ENCODE measurements at regions not wholly inside any gene's neighbourhood (a gene's known extent, or its start where the extent isn't known, plus 50 kb on each side); places are given as distances from the start of the nearest gene placed in this dataset.

GRCh38 chr15:26179906-26180305, 316.8 kb upstream of the ATP10A start:
- TF ChIP-seq CTCF (IDR thresholded peaks at IDR 0.05; ENCODE audit: borderline replicate concordance): peak; percentile 58
- intact Hi-C loops (cut with micrococcal nuclease): no loop called here
- DNase-seq: peak; percentile 20

GRCh38 chr15:26178640-26179220, 315.6 kb upstream of the ATP10A start:
- DNase-seq: no peak
- no peaks in the 10 kb centered on the region for H3K36me3 ChIP-seq
- no peaks in the 10 kb centered on the region for H3K9me3 ChIP-seq (replicated peaks)
- peaks cover 6% of the 10 kb centered on the region for H3K27me3 ChIP-seq (ENCODE audit: low read depth)
- H3K4me1 ChIP-seq: no peaks in the 10 kb centered on the region
- intact Hi-C loops (cut with micrococcal nuclease): no loop called here
- H3K27ac ChIP-seq (replicated peaks): no peak overlapping the region
- no peak overlapping the region for H3K4me3 ChIP-seq
- no peak for TF ChIP-seq CTCF (IDR thresholded peaks at IDR 0.05; ENCODE audit: borderline replicate concordance)

More at GRCh38 chr15:26179906-26180305, 316.8 kb upstream of the ATP10A start:
- Histone ChIP-seq H3K9me3 (replicated peaks) (no peaks in the 10 kb centered on the region), H3K36me3 (no peaks in the 10 kb centered on the region), H3K4me3 (no peak overlapping the region), H3K27me3 (ENCODE audit: low read depth) (peaks cover under 1% of the 10 kb centered on the region), H3K4me1 (no peaks in the 10 kb centered on the region), H3K27ac (replicated peaks) (no peak overlapping the region)

GRCh38 chr15:26177816-26178215, 314.7 kb upstream of the ATP10A start:
- intact Hi-C loops (cut with micrococcal nuclease): no loop called here

GRCh38 chr15:26176831-26177230, 313.7 kb upstream of the ATP10A start:
- DNase-seq: no peak
- H3K9me3 ChIP-seq (replicated peaks): no peaks in the 10 kb centered on the region
- H3K36me3 ChIP-seq: no peaks in the 10 kb centered on the region
- no peak overlapping the region for H3K4me3 ChIP-seq
- H3K4me1 ChIP-seq: no peaks in the 10 kb centered on the region
- intact Hi-C loops (cut with micrococcal nuclease): no loop called here
- no peak for TF ChIP-seq CTCF (IDR thresholded peaks at IDR 0.05; ENCODE audit: borderline replicate concordance)
- H3K27me3 ChIP-seq (ENCODE audit: low read depth): peaks cover 8% of the 10 kb centered on the region
- H3K27ac ChIP-seq (replicated peaks): no peak overlapping the region

More at GRCh38 chr15:26177816-26178215, 314.7 kb upstream of the ATP10A start:
- Histone ChIP-seq H3K4me3 (no peak overlapping the region), H3K27me3 (ENCODE audit: low read depth) (peaks cover 6% of the 10 kb centered on the region), H3K27ac (replicated peaks) (no peak overlapping the region), H3K4me1 (no peaks in the 10 kb centered on the region), H3K9me3 (replicated peaks) (no peaks in the 10 kb centered on the region), H3K36me3 (no peaks in the 10 kb centered on the region)
- no peak for TF ChIP-seq CTCF (IDR thresholded peaks at IDR 0.05; ENCODE audit: borderline replicate concordance)
- DNase-seq: no peak

- H3K9me3 ChIP-seq (replicated peaks): no peaks in the 10 kb centered on the region
- no peaks in the 10 kb centered on the region for H3K36me3 ChIP-seq
- H3K4me1 ChIP-seq: no peaks in the 10 kb centered on the region
- intact Hi-C loops (cut with micrococcal nuclease): no loop called here
- no peak overlapping the region for H3K27ac ChIP-seq (replicated peaks)
- no peak for TF ChIP-seq CTCF (IDR thresholded peaks at IDR 0.05; ENCODE audit: borderline replicate concordance)
- DNase-seq: no peak
- peaks cover 13% of the 10 kb centered on the region for H3K27me3 ChIP-seq (ENCODE audit: low read depth)
- H3K4me3 ChIP-seq: no peak overlapping the region
These were observed 308.1 kb upstream of the ATP10A start for GRCh38 chr15:26171266-26171665.

Measured in left ventricle myocardium inferior (tissue), 1 donor.